ENCODE measurements at regions not wholly inside any gene's neighbourhood (a gene's known extent, or its start where the extent isn't known, plus 50 kb on each side); places are given as distances from the start of the nearest gene placed in this dataset.

DNA sequence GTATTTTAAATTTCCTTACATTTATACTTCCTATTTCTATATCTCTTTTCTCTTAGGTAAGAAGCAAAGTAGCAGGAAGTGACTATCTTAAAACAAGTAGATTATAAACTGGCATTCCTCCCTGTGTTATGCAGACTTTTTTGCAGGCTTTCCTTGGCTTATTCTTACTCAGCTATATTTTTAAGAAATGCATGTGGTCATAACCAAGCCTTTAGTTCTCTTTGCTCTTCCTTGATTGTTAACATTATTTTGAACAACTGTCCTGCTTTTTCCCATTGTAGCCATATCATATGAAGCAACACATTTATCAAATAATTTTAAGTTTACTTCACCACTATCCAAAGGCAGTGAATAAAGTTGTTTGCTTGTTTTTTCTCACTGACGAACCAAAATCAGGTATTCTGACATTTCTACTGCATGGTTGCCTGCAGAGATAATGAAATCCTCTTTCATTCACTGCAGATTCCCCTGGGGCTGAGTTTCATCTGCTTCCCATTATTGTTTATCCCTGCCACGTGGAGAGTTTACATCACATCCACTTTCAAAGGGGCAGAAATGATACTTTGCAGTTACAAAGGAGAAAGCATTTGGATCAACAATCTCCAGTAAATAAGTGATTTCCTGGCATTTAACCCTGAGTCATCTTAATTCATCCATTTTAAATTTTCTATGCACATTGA is 389.9 kb upstream of the SEMA3C start (continued):
- TF ChIP-seq FOSL1 (IDR thresholded peaks at IDR 0.05; ENCODE audit: insufficient read depth, low read depth, low read length) (no peak), SP1 (IDR thresholded peaks at IDR 0.05; ENCODE audit: low read depth, low read length) (no peak), PHF8 (conservative IDR thresholded peaks at IDR 0.05; ENCODE audit: low read depth, low read length) (no peak), KDM5A (IDR thresholded peaks at IDR 0.05; ENCODE audit: low read length) (no peak)
